Body of pancreas (tissue), 4 donors: ENCODE measurements at regions not wholly inside any gene's neighbourhood (a gene's known extent, or its start where the extent isn't known, plus 50 kb on each side); places are given as distances from the start of the nearest gene placed in this dataset.
A peak's percentile ranks its signal among the peaks of the same experiment; 100 is the strongest.

ENCODE experiments used
- ATAC-seq: fragments of 150-250 bp; one replicate; pipeline ENCODE4 v1.9.1; 2016
- DNase-seq, 4 donors: peaks; one replicate each; pipeline ENCODE4 v3.0.0-alpha.2; 2019
- H3K27ac ChIP-seq, 4 donors: fragments of 200-600 bp; sonication (generic); 1 replicate in 3 of 4; 2 replicates in 1 of 4; pipeline versions ENCODE4 v1.5.1 to v1.6.1; 2016 to 2019; ENCODE audit warnings: mild to moderate bottlenecking in 1 of 4, mixed read lengths in 1 of 4, moderate library complexity in 1 of 4
- H3K27me3 ChIP-seq, 2 donors: fragments of 200-600 bp; sonication (generic); one replicate each; pipeline ENCODE4 v1.6.0; 2016; ENCODE audit warnings: mild to moderate bottlenecking in 1 of 2
- H3K36me3 ChIP-seq, 2 donors: fragments of 200-600 bp; sonication (generic); replicated peaks in 1 of 2; 2 replicates each; pipeline ENCODE4 v1.5.1; 2016; ENCODE audit warnings: low read depth in 2 of 2; ENCODE audit not compliant: insufficient read depth in 1 of 2
- H3K4me1 ChIP-seq: fragments of 200-600 bp; sonication (generic); one replicate; pipeline ENCODE4 v1.6.0; 2016
- H3K4me3 ChIP-seq, 2 donors: fragments of 200-600 bp; sonication (generic); 1 replicate in 1 of 2; 2 replicates in 1 of 2; pipeline ENCODE4 v1.5.1; 2016 to 2019
- H3K9me3 ChIP-seq, 3 donors: fragments of 200-600 bp; sonication (generic); 1 replicate in 2 of 3; 2 replicates in 1 of 3; pipeline ENCODE4 v1.5.1; 2016
- POLR2A ChIP-seq, 3 donors: fragments of 450-650 bp; IDR thresholded peaks; one replicate each; pipeline ENCODE4 v1.6.1; 2016; ENCODE audit warnings: antibody characterized with exemption in 3 of 3, mild to moderate bottlenecking in 2 of 3
- WGBS, 2 donors: methylation state at CpG; one replicate each; pipeline ENCODE4 v1.1.5; 2017; 5-methylcytosine and 5-hydroxymethylcytosine counted together
- intact Hi-C: fragments of 100-400 bp; cut with DNase I; formaldehyde crosslinking; loops from one replicate; pipeline ENCODE4 v1.15.1; 2023
- TF ChIP-seq, protein P1 (sequence below), 7 experiments: fragments of 450-650 bp in 4 of 7; fragments of 200-600 bp in 3 of 7; sonication (generic) in 3 of 7; IDR thresholded peaks; one replicate each; pipeline ENCODE4 v1.5.1; 2016 to 2019; ENCODE audit warnings: antibody characterized with exemption in 7 of 7

- H3K4me1 ChIP-seq: no peaks in the 10 kb centered on the region
- TF ChIP-seq, protein P1, sequence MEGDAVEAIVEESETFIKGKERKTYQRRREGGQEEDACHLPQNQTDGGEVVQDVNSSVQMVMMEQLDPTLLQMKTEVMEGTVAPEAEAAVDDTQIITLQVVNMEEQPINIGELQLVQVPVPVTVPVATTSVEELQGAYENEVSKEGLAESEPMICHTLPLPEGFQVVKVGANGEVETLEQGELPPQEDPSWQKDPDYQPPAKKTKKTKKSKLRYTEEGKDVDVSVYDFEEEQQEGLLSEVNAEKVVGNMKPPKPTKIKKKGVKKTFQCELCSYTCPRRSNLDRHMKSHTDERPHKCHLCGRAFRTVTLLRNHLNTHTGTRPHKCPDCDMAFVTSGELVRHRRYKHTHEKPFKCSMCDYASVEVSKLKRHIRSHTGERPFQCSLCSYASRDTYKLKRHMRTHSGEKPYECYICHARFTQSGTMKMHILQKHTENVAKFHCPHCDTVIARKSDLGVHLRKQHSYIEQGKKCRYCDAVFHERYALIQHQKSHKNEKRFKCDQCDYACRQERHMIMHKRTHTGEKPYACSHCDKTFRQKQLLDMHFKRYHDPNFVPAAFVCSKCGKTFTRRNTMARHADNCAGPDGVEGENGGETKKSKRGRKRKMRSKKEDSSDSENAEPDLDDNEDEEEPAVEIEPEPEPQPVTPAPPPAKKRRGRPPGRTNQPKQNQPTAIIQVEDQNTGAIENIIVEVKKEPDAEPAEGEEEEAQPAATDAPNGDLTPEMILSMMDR (IDR thresholded peaks at IDR 0.05): no peak
- no peak for TF ChIP-seq POLR2A (IDR thresholded peaks at IDR 0.05)
- no peaks in the 10 kb centered on the region for H3K27me3 ChIP-seq
- no peak overlapping the region for H3K27ac ChIP-seq
- WGBS, 2 donors: 40 to 57% methylated on average over 2 of the region's 2 CpGs
- intact Hi-C loops: no loop called here
- ATAC-seq (no peak), DNase-seq (no peak)
- H3K36me3 ChIP-seq: no peaks in the 10 kb centered on the region
- no peaks in the 10 kb centered on the region for H3K9me3 ChIP-seq
- H3K4me3 ChIP-seq: no peak overlapping the region
Observed at GRCh38 chr2:184359379-184359778, 238.9 kb upstream of the ZNF804A start.

GRCh38 chr2:184363213-184363612 lies 235.1 kb upstream of the ZNF804A start:
- DNase-seq (peak in 1 of 4 donors; percentile 5), ATAC-seq (no peak)
- TF ChIP-seq, protein P1 (IDR thresholded peaks at IDR 0.05): no peak
- TF ChIP-seq POLR2A (IDR thresholded peaks at IDR 0.05): no peak
- Histone ChIP-seq H3K27ac (no peak overlapping the region), H3K27me3 (no peaks in the 10 kb centered on the region), H3K9me3 (no peaks in the 10 kb centered on the region), H3K4me1 (no peaks in the 10 kb centered on the region), H3K4me3 (no peak overlapping the region), H3K36me3 (no peaks in the 10 kb centered on the region)
- intact Hi-C loops: no loop called here
- 61 to 76% methylated on average over 5 of the region's 5 CpGs for WGBS, 2 donors

DNA sequence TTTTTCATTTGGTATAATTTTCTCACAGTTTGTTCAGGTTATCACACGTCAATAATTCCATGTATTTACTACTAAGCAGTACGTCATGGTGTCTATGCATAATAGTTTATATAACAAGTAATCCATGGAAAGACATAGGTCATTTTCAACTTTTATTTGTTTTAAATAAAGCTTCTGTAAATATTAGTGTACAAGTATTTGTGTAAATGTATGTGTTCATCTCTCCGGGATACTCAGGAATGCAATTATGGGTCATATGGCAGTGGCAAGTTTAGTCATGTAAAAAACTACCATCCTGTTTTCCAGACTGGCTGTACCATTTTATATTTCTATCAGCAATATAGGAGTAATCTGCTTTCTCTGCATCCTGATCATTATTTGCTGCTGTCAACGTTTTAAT lies 231.1 kb upstream of the ZNF804A start:
- Histone ChIP-seq H3K4me1 (no peaks in the 10 kb centered on the region), H3K4me3 (no peak overlapping the region), H3K36me3 (no peaks in the 10 kb centered on the region), H3K27ac (no peak overlapping the region), H3K27me3 (no peaks in the 10 kb centered on the region), H3K9me3 (no peaks in the 10 kb centered on the region)
- no peak for DNase-seq
- WGBS, 2 donors: 59 to 66% methylated on average over 4 of the region's 4 CpGs
- intact Hi-C loops: no loop called here
- TF ChIP-seq, protein P1 (IDR thresholded peaks at IDR 0.05): no peak
- no peak for TF ChIP-seq POLR2A (IDR thresholded peaks at IDR 0.05)
- ATAC-seq: no peak

GRCh38 chr2:184369307-184369706 lies 229.0 kb upstream of the ZNF804A start:
- Histone ChIP-seq H3K4me3 (no peak overlapping the region), H3K27ac (no peak overlapping the region), H3K27me3 (no peaks in the 10 kb centered on the region), H3K36me3 (no peaks in the 10 kb centered on the region), H3K9me3 (no peaks in the 10 kb centered on the region), H3K4me1 (no peaks in the 10 kb centered on the region)
- intact Hi-C loops: no loop called here
- ATAC-seq: no peak
- 56% methylated on average over 5 of the region's 5 CpGs for WGBS, 2 donors
- TF ChIP-seq POLR2A (IDR thresholded peaks at IDR 0.05): no peak
- TF ChIP-seq, protein P1 (IDR thresholded peaks at IDR 0.05): no peak
- no peak for DNase-seq

DNA sequence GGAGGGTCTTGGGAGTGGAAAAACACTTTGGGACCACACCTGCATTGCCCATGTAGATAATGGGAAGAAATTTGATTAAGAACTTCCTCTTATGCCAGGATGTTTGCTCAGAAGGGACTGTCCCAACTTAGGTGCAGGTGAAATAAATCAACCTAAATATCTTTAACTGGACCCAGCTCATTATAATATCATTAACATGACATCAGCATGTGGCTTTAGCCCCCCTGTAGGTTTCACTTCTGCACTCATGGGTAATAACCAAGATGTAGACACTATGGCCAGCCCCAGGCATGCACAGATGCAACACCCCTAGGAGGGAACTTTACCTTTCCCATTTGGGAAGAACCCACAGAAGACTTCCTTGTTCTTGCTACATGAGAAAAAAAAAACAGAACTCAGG lies 227.4 kb upstream of the ZNF804A start:
- Histone ChIP-seq H3K9me3 (no peaks in the 10 kb centered on the region), H3K36me3 (no peaks in the 10 kb centered on the region), H3K4me1 (no peaks in the 10 kb centered on the region), H3K4me3 (no peak overlapping the region), H3K27ac (no peak overlapping the region), H3K27me3 (no peaks in the 10 kb centered on the region)
- ATAC-seq: no peak
- intact Hi-C loops: no loop called here
- TF ChIP-seq POLR2A (IDR thresholded peaks at IDR 0.05): no peak
- TF ChIP-seq, protein P1 (IDR thresholded peaks at IDR 0.05): no peak
- no peak for DNase-seq
